Activated CD4-positive, alpha-beta T cell treated with anti-CD3 and anti-CD28 coated beads, Interleukin-2, amount 50 U/mL, for 24 hours (primary cell): ENCODE measurements at regions not wholly inside any gene's neighbourhood (a gene's known extent, or its start where the extent isn't known, plus 50 kb on each side); places are given as distances from the start of the nearest gene placed in this dataset.

Source experiments
- DNase-seq, 2 donors: peaks; one replicate each; pipeline ENCODE4 v3.0.0-alpha.2; 2020; ENCODE audit warnings: low read depth in 1 of 2, low spot score in 1 of 2

DNA sequence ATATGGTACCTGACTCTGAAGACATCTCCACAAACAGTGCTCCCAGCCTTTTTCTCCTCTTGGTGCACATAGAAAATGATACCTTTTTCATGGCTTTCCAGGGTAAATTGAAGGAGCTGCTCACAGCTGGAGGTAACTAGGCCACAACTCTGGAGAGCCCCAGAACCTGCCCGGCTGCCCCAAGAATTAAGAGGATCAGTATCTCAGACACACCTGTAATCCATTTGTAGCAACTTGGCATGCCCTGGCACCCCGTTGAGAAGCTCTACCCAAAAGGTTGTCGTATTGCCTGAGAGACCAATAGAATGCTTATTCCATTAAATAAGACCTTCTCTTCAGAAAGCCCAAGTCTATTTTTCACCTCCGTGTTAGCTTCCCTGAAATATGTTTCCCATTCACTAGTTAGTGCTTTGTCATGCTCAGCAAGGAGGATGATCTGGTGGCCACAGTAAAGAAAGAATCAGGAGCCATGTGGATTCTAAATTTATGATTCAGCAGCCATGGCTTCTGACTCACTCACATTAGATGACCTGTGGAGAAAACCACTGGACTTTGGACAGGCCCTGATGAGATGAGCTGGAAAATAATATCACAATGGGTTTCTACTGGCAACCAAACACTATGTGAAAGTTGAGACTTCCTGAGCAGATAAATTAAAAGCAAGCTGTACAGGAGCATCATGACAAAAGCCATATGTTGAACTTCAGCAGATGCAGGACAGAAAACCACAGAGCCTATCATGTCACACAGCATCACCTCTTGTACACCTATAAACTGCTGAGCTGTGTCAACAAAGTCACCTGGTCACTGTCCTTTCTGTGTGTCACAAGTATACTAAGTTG, 253.3 kb upstream of the OSR1 start:
- no peak for DNase-seq

DNA sequence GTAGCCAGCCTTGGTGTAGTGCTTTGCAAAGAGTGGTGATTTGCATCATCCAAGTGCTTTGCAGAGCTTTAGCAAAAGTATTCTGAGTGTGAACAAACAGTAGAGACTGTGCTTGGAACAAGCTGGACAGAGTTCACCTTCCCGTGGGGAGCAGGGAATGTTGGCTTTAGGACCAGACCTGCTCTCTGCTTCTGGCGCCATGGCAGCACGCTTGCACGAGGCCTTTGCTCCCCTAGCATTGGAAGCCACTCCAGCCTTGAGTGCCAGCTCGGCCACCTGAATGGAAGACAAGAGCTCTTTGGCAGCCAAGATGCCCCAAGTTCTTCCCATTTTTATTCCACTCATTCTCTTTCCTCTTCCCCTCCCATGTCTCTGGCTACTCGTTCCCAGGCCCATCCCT, 250.8 kb upstream of the OSR1 start:
- DNase-seq: no peak

DNA sequence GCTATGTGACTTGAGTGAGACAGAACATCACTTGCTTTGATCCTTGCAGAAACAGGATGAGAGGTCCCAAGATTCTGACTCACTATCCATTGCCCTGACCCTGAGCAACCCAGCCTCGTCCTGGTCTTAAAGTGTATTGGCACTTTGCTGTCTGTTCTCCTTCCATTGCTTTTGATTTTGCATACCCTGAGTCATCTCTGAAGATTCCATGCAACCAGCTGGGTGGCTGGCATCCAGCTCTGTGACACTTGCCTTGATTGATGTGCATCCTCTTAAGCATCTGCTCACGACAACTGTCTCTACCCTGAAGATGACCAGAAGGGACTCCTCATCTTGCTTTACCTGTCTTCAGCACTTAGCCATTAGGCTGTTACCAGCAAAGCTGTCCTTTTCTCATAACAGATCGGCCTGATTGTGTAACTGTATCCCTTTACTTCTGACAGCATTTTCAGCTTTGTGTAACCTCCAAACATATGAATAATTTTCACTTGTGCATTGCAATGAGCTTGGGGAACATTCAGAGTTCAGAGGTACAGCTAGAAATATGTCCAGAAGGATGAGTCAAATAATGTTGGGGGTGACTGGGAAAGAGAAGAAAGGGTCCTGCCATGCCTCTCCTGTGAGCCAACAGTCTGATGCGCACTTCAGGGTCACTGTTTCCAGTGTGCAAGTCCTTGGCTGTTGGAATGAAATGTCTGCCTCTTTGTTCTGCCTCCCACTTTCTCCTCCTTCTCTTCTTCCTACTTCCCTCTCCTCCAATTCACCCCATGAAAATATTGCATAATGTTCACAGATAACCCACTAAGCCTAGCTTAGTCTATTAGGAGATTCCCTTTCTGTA, 249.7 kb upstream of the OSR1 start:
- DNase-seq: no peak

- no peak for DNase-seq
Observed at GRCh38 chr2:19607400-19607799, 249.0 kb upstream of the OSR1 start.

- no peak for DNase-seq
Observed at GRCh38 chr2:19600982-19601381, 242.6 kb upstream of the OSR1 start.

GRCh38 chr2:19600506-19600905, 242.1 kb upstream of the OSR1 start:
- DNase-seq: no peak

DNA sequence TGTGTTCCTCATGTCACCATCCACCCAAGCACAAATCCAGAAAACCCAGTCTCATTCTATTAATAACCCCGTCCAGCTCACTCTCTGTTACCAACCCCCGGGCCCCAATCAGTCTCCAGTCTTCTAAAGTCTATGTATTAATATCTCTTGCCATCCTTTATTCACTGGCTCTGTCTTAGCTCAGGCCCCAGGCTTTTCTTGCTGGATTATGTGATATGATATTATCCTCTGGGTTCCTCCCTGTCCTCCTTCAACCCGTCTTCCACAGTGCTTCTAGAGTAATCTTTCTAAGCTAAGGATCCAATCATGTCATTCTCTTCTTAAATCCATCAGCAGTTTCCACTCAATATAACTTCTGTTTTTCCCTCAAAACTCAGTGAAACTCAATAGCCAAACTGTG, 240.5 kb upstream of the OSR1 start:
- DNase-seq: no peak

- no peak for DNase-seq
Observed at GRCh38 chr2:19592197-19592596, 233.8 kb upstream of the OSR1 start.

GRCh38 chr2:19589791-19590190, 231.4 kb upstream of the OSR1 start:
- DNase-seq: no peak

DNA sequence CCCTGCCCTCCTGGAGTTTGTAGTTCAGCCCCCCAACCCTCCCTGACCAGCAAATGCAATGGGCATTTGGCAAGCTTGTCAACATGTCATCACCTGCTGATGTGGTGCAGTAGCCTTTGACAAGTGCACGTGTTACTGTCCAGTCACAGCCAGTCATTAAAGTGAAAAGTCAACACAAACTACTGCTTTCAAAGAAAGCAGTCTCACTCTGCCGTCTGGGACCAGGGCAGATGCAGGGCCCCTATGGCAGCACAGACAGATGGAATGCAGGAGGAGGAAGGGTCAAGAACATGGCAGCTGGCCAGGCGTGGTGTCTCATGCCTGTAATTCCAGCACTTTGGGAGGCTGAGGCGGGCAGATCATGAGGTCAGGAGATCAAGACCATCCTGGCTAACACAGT, 222.4 kb upstream of the OSR1 start:
- DNase-seq: no peak

DNA sequence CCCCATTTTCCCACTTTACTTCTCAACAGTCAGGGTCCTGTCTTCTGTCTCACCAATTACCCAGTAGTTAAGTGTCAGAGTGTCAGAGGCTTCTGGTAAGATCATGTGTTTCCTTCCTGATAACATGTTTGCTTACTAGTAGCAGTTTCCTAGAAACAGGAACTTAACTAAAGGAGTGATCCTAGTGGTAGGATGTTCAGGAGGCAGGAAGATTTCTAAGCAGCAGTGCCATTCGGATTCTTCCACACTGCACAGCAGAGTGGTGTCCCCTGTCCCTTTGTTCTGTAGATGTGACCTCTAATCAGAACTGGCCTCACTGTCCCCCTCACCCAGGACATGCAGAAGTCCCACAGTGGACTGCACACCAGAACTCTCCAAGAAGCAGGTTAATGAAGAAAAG, 221.8 kb upstream of the OSR1 start:
- DNase-seq: no peak

DNA sequence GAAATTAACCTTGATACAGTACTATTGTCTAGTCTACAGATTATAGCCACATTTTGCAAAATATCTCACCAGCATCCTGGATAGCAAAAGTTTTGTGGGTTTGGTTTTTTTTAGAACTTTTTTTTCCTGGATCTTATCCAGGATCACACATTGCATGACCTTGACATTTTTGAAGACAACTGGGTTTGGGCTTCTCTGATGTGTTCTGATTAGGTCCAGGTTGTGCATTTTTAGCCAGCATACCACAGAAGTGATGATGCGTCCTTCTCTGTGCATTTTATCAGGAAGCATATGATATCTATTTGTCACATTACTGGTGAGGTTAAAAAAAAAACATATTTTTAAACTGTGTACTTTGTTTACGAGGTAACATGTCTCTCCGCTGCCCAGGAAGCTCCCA, 221.0 kb upstream of the OSR1 start:
- DNase-seq: no peak

GRCh38 chr2:19577723-19578122, 219.3 kb upstream of the OSR1 start:
- no peak for DNase-seq

DNA sequence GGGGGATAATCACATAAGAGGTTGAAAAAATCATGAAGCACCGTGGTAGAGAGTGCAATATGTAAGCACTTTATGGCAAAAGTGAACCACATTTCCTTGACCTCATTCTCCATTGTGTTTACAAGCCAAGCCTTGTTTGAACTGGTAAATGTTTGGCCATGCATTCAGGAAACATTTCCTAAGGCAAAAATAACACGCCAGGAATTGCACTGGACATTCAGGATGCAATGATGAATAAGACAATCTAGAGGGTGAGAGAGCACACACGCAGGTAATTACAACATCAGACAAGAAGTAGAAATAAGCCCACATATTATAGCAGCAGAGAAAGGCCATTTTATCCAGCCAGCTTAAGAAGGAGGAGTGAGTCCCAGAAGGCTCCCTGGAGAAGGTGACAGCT, 218.0 kb upstream of the OSR1 start:
- DNase-seq: no peak

DNA sequence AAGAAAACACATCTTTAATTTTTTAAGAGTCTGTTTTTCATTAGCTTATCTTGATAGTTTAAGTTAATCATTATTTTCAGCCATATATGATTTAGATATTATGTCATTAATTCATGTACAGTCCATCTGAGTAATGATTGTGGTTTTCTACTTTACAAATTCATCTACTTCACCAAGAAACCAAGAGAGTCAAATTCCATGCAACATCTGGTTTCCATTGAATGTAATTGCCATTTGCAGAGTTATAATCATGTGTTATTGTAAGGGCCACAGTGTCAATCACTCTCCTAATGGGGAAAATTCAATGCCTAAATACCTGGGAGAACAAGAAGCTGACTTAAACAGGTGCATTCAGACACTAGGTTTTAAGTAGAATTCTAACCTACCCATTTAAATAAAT, 217.2 kb upstream of the OSR1 start:
- no peak for DNase-seq

DNA sequence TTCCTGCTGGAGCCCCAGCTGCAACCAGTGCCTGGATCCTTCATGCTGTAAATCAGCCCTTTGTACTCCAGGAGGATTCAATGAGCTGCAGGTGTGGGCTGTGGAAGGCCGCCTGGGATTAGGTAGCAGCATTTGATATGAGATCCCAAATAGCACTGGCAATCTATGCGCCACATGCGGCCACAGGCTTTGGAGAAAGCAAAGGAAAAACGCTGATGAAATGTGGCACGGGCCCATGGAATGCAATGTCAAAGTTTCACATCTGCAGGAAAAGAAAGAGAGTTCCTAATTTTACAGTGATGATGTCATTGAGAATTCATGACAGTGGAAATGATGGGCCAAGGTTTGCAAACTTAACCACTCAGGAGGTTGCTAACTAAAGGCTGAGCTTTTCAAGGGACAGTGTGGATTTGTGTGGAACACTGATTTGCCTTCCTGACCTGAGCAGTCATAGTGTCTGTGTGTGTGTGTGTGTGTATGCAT, 216.4 kb upstream of the OSR1 start:
- no peak for DNase-seq

DNA sequence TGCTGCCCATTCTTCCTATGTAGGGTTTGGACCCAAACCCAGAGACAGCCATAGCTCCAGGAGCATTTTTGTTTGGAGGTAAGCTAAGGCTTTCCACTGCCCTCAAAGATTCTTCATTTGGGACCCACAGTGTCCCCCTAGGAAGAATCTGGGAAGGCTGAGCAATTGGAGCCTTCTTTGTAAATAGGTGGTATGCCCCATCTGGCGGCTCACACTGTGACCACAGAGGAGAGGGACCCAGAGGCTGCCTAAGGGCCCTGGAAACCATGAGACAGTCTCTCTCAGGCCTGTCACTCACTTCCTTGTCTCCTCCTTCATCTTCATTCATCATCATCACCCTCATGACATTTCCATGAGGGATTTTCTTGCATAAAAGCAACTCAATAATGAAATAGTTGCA, 215.4 kb upstream of the OSR1 start:
- no peak for DNase-seq

GRCh38 chr2:19571773-19572172, 213.3 kb upstream of the OSR1 start:
- no peak for DNase-seq

DNA sequence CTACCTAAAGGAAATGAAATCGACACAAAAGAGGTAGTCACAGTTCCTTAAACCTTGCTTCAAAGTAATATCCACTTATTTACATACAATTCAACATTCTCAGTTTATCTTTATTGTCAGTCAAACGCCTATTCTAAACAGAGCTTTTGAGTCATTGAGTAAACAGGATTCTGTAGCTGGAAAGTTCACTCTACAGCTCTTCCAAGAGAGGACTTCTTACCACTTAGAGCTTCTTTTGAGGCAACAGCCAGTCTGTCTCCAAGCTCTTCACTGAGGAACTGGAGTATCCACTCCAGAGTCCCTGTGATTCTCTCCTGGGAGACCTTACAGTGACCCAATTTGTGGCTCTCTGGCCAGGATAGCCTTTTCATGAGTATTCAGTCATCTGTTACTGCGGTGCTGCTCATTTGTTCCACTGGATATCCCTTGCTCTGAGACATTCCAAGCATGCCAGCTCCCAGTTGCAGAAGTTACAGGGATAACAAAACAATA, 210.9 kb upstream of the OSR1 start:
- no peak for DNase-seq

DNA sequence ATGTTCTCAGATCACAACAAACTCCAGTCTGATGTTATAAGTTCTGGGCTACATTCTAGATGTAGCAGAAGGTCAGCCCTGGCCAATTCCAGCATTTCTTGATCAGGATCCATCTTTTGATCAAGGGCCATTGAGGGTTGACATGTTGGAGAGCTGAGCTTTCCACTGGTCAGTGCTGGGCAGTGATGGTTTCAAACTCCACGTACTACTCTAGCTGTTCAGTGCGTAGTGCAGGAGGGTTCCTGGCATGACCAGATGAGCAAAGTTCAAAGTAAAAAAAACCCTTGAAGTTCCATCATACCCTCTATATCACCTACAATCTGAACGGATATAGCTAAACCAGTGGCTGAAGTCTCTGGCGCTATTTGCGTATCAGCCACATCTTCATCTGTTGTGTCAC, 210.4 kb upstream of the OSR1 start:
- no peak for DNase-seq

DNA sequence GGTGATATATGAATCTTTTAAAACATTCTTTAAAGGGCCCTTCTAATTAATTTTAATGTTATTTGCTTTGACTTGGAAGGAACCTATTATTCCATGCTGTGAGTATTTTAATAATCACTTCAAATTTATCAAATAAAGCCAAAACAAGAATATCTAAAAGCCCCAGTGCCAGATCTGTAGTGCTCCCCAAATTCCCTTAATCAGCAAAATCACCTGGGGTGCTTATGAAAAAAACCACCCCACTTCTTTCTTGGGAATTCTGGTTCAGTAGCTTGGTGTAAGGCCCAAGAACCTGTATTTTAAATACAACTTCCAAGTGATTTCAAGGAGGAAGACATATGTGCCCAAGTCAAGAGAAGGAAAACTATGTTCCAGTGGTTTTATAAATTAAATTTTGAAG, 202.4 kb upstream of the OSR1 start:
- no peak for DNase-seq

GRCh38 chr2:19559596-19560240, 201.3 kb upstream of the OSR1 start:
- DNase-seq: no peak
